HCT116 (cell line): ENCODE measurements at regions not wholly inside any gene's neighbourhood (a gene's known extent, or its start where the extent isn't known, plus 50 kb on each side); places are given as distances from the start of the nearest gene placed in this dataset.

ENCODE experiments used
- ATAC-seq: fragments of 200-7000 bp; cut with Tn5 transposase; 2 replicates; pipeline ENCODE4 v1.9.1; 2020; ENCODE audit warnings: mild to moderate bottlenecking, moderate library complexity
- BruUV-seq: library from RNA; stranded (reverse); fragments of 400-500 nt; replicated peaks from 2 replicates; lab custom pipeline; 2021; lab: Mats Ljungman, UMichigan
- CTCF ChIA-PET: fragments of 300-600 bp; sonication (Branson Sonifier 250); formaldehyde crosslinking; loops from one replicate; lab custom pipeline; 2021; ENCODE audit warnings: antibody characterized with exemption; lab: Charles Lee
- POLR2A ChIA-PET: fragments of 300-600, 350-600 bp; sonication (Branson Sonifier 250); formaldehyde crosslinking; loops from one replicate; lab custom pipeline; 2021; ENCODE audit warnings: antibody characterized with exemption; lab: Charles Lee
- RAD21 ChIA-PET, 2 experiments: fragments of 300-600 bp; sonication (Branson Sonifier 250); formaldehyde crosslinking; loops; one replicate each; lab custom pipeline; 2023; ENCODE audit warnings: low total read pairs in 2 of 2; ENCODE audit not compliant: uncharacterized antibody in 2 of 2, unreplicated experiment in 2 of 2, low non-redundant PET in 1 of 2; lab: Charles Lee
- DNase-seq: peaks from one replicate; pipeline ENCODE4 v3.0.0-alpha.2; 2010; ENCODE audit warnings: low read depth, low spot score
- H2AFZ ChIP-seq: fragments of 200-600 bp; shearing (Covaris generic), sonication (generic); 2 replicates; pipeline ENCODE4 v1.6.1; 2017; ENCODE audit warnings: low read depth, mixed run types, mixed read lengths, antibody characterized with exemption, low read length; ENCODE audit not compliant: poor library complexity, severe bottlenecking
- H3K27ac ChIP-seq: 2 replicates; pipeline ENCODE4 v1.5.1; 2012; ENCODE audit warnings: low read depth, low read length
- H3K27me3 ChIP-seq: fragments of 200-600 bp; sonication (generic); 2 replicates; pipeline ENCODE4 v1.6.1; 2016; ENCODE audit warnings: mixed run types, low read length, mixed read lengths; ENCODE audit not compliant: insufficient read depth
- H3K36me3 ChIP-seq, 2 experiments: fragments of 200-500 bp in 1 of 2; fragments of 200-600 bp in 1 of 2; sonication (Bioruptor generic) in 1 of 2; sonication (generic) in 1 of 2; 2 replicates each; pipeline versions ENCODE4 v1.5.1 to v1.6.1; 2014 to 2016; ENCODE audit warnings: low read length in 2 of 2, inconsistent platforms in 1 of 2, mixed read lengths in 1 of 2, mixed run types in 1 of 2; ENCODE audit not compliant: insufficient read depth in 2 of 2, control insufficient read depth in 1 of 2
- H3K4me1 ChIP-seq, 2 experiments: fragments of 200-600 bp in 1 of 2; sonication (generic) in 1 of 2; 2 replicates each; pipeline versions ENCODE4 v1.5.1 to v1.6.1; 2012 to 2017; ENCODE audit warnings: low read length in 2 of 2, inconsistent platforms in 1 of 2, mild to moderate bottlenecking in 1 of 2, mixed read lengths in 1 of 2, mixed run types in 1 of 2, moderate library complexity in 1 of 2; ENCODE audit not compliant: insufficient read depth in 2 of 2, control insufficient read depth in 1 of 2
- H3K4me2 ChIP-seq: fragments of 200-600 bp; sonication (generic); 2 replicates; pipeline ENCODE4 v1.6.1; 2017; ENCODE audit warnings: mixed run types, low read length, mixed read lengths
- H3K4me3 ChIP-seq, 2 experiments: fragments of 200-600 bp in 1 of 2; sonication (generic) in 1 of 2; replicated peaks in 1 of 2; 2 replicates each; pipeline ENCODE4 v1.5.1; 2011 to 2016; ENCODE audit warnings: low read length in 2 of 2, control low read depth in 1 of 2, low read depth in 1 of 2, mild to moderate bottlenecking in 1 of 2, mixed read lengths in 1 of 2, mixed run types in 1 of 2
- H3K79me2 ChIP-seq: fragments of 200-600 bp; sonication (generic); 2 replicates; pipeline ENCODE4 v1.6.1; 2017; ENCODE audit warnings: mild to moderate bottlenecking, mixed run types, low read length, moderate library complexity, mixed read lengths; ENCODE audit not compliant: insufficient read depth
- H3K9ac ChIP-seq: fragments of 200-600 bp; sonication (generic); 2 replicates; pipeline ENCODE4 v1.6.1; 2016; ENCODE audit warnings: low read length, mixed read lengths
- H3K9me2 ChIP-seq: fragments of 200-600 bp; sonication (generic), shearing (Covaris generic); 2 replicates; pipeline ENCODE4 v1.6.1; 2017; ENCODE audit warnings: mixed run types, mild to moderate bottlenecking, moderate library complexity; ENCODE audit not compliant: insufficient read depth
- H3K9me3 ChIP-seq, 2 experiments: fragments of 200-500 bp in 1 of 2; fragments of 200-600 bp in 1 of 2; sonication (Bioruptor generic) in 1 of 2; sonication (generic) in 1 of 2; 2 replicates each; pipeline ENCODE4 v1.6.1; 2014 to 2017; ENCODE audit warnings: low read length in 2 of 2, mixed read lengths in 2 of 2, inconsistent platforms in 1 of 2, low read depth in 1 of 2, mild to moderate bottlenecking in 1 of 2, mixed run types in 1 of 2, moderate library complexity in 1 of 2; ENCODE audit not compliant: control insufficient read depth in 1 of 2, insufficient read depth in 1 of 2
- H4K20me1 ChIP-seq: fragments of 200-600 bp; sonication (generic), shearing (Covaris generic); 2 replicates; pipeline ENCODE4 v1.6.1; 2017; ENCODE audit warnings: mixed run types, mild to moderate bottlenecking, moderate library complexity; ENCODE audit not compliant: insufficient read depth
- CEBPB ChIP-seq: IDR thresholded peaks from 2 replicates; pipeline ENCODE4 v1.6.1; 2012; ENCODE audit warnings: low read depth
- EZH2 ChIP-seq: fragments of 200-600 bp; sonication (generic); IDR thresholded peaks from 2 replicates; pipeline ENCODE4 v1.6.1; 2017; ENCODE audit warnings: antibody characterized with exemption, mixed run types
- EZH2phosphoT487 ChIP-seq: fragments of 200-600 bp; IDR thresholded peaks from 2 replicates; pipeline ENCODE4 v1.6.1; 2018; ENCODE audit warnings: antibody characterized with exemption, borderline replicate concordance
- TCF7L2 ChIP-seq: IDR thresholded peaks from 2 replicates; pipeline ENCODE4 v1.7.0; 2011; ENCODE audit warnings: borderline replicate concordance, inconsistent platforms; ENCODE audit not compliant: insufficient read depth, insufficient read length; ENCODE audit errors: extremely low read depth
- ZFX ChIP-seq: fragments of 450-650 bp; IDR thresholded peaks from 2 replicates; pipeline ENCODE4 v1.6.1; 2017
- ZNF274 ChIP-seq: fragments of 200-500 bp; sonication (Bioruptor generic); IDR thresholded peaks from 2 replicates; pipeline ENCODE4 v1.6.1; 2014; ENCODE audit warnings: mild to moderate bottlenecking, low read depth, low read length, inconsistent platforms
- intact Hi-C: fragments of 100-400 bp; cut with micrococcal nuclease; formaldehyde crosslinking; loops from 2 replicates; pipeline ENCODE4 v1.10.0; 2022
- TF ChIP-seq, protein P1 (sequence below): IDR thresholded peaks from 2 replicates; pipeline ENCODE4 v1.6.1; 2012
- TF ChIP-seq, protein P2 (sequence below): IDR thresholded peaks from 2 replicates; pipeline ENCODE4 v1.6.1; 2012; ENCODE audit warnings: low read depth

DNA sequence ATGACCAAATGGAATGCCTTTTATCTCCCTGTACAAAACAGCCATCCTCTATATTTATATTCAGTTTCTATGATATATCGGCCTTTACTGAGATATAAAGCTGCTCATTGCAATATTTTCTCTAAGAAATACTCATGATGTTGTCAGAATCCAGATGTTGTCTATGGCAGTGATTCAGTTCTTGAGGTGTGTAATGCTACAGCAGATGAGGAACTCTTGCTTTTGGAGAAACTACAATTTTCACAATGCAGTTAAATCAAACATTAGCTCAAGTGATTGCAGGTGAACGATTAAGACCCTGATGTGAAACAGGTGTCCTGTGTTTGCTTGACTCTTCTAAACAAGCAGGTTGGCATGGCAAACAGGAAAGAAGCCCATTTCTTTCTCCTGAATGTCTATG lies 256.2 kb upstream of the CDH20 start (continued):
- TF ChIP-seq, protein P1, sequence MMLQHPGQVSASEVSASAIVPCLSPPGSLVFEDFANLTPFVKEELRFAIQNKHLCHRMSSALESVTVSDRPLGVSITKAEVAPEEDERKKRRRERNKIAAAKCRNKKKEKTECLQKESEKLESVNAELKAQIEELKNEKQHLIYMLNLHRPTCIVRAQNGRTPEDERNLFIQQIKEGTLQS: no peak
- TF ChIP-seq EZH2 (no peak), EZH2phosphoT487 (no peak), CEBPB (no peak)

DNA sequence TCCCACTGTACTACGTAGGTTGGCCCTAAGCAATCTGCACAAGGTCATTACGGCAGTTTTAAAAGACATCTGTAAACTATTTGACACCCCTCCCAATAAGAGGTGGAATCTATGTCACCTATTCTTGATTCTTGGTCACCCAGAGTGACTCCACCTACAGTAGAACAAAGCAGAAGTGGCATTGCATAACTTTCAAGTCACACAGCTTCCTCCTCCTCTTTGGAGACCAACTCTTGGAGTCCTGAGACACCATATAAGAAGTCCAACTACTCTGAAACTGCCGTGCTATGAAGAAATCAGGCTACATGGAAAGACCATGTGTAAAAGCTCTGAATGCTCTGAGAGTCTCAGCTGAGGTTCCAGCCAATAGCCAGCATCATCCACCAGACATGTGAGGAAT lies 253.5 kb upstream of the CDH20 start:
- ChIA-PET CTCF (no interaction called here), POLR2A (no interaction called here), RAD21 (no interaction called here)
- Histone ChIP-seq H3K4me1 (no peaks in the 10 kb centered on the region), H3K27ac (no peak overlapping the region), H3K4me3 (no peak overlapping the region), H3K9me2 (no peaks in the 10 kb centered on the region), H3K36me3 (no peaks in the 10 kb centered on the region), H3K79me2 (no peaks in the 10 kb centered on the region), H3K27me3 (no peaks in the 10 kb centered on the region), H2AFZ (no peak overlapping the region), H3K4me2 (no peak overlapping the region), H3K9ac (no peak overlapping the region), H3K9me3 (no peaks in the 10 kb centered on the region), H4K20me1 (no peaks in the 10 kb centered on the region)
- TF ChIP-seq ZNF274 (no peak), EZH2 (no peak), ZFX (no peak), TCF7L2 (no peak), EZH2phosphoT487 (no peak)
- TF ChIP-seq, protein P2, sequence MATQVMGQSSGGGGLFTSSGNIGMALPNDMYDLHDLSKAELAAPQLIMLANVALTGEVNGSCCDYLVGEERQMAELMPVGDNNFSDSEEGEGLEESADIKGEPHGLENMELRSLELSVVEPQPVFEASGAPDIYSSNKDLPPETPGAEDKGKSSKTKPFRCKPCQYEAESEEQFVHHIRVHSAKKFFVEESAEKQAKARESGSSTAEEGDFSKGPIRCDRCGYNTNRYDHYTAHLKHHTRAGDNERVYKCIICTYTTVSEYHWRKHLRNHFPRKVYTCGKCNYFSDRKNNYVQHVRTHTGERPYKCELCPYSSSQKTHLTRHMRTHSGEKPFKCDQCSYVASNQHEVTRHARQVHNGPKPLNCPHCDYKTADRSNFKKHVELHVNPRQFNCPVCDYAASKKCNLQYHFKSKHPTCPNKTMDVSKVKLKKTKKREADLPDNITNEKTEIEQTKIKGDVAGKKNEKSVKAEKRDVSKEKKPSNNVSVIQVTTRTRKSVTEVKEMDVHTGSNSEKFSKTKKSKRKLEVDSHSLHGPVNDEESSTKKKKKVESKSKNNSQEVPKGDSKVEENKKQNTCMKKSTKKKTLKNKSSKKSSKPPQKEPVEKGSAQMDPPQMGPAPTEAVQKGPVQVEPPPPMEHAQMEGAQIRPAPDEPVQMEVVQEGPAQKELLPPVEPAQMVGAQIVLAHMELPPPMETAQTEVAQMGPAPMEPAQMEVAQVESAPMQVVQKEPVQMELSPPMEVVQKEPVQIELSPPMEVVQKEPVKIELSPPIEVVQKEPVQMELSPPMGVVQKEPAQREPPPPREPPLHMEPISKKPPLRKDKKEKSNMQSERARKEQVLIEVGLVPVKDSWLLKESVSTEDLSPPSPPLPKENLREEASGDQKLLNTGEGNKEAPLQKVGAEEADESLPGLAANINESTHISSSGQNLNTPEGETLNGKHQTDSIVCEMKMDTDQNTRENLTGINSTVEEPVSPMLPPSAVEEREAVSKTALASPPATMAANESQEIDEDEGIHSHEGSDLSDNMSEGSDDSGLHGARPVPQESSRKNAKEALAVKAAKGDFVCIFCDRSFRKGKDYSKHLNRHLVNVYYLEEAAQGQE: no peak
- TF ChIP-seq, protein P1: no peak
- DNase-seq (no peak), ATAC-seq (no peak)
- BruUV-seq: no TSS peak
- intact Hi-C loops: no loop called here
